ENCODE measurements at regions not wholly inside any gene's neighbourhood (a gene's known extent, or its start where the extent isn't known, plus 50 kb on each side); places are given as distances from the start of the nearest gene placed in this dataset.
"Not testable (repeated sequence)": the region's sequence is repeated elsewhere in the genome, so short reads cannot be mapped to it uniquely, and the experiment has no call there.

DNA sequence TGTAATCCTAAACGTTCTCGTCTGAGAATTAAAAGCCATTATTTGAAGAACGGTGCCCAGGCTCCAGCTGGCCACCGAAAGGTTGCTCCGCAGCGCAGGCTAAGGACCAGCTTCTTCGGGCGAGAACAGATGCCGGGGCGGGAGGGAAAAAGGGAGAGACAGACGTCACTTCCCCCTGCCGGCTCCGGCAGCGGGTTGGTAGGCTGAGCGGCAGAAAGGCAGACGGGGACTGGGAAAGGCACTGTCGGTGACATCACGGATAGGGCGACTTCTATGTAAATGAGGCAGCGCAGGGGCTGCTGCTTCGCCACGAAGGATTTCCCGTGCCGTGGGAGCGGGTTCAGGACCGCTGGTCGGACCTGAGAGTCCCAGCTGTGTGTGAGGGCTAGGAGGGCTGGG lies 147.5 kb upstream of the NOTCH2NLA start:
- H2AK5ac ChIP-seq (ENCODE audit: insufficient read length, low read length); H3K14ac ChIP-seq (ENCODE audit: insufficient read depth, low read length); H3K36me3 Mint-ChIP-seq (ENCODE audit: insufficient read depth in 1 of 3, low read depth in 3 of 3); H3K4me1 ChIP-seq (ENCODE audit: insufficient read depth, low read length); H3K4me2 ChIP-seq (ENCODE audit: insufficient read depth, insufficient read length, low read length); H3K9me3 Mint-ChIP-seq; H3K23ac ChIP-seq (ENCODE audit: insufficient read length, low read depth, low read length); H3K23me2 ChIP-seq (ENCODE audit: insufficient read length, low read depth, low read length, poor library complexity, severe bottlenecking); H2BK120ac ChIP-seq (ENCODE audit: low read depth, low read length, poor library complexity, severe bottlenecking); H2BK5ac ChIP-seq (ENCODE audit: insufficient read length, low read length); H3K79me1 ChIP-seq (ENCODE audit: insufficient read depth, low read depth, low read length, poor library complexity, severe bottlenecking); H2BK12ac ChIP-seq (ENCODE audit: insufficient read length, low read depth, low read length); H4K5ac ChIP-seq (ENCODE audit: insufficient read length, low read depth, low read length); H3K18ac ChIP-seq (ENCODE audit: insufficient read length, low read depth, low read length); H2BK15ac ChIP-seq (ENCODE audit: low read depth, low read length); H2AFZ ChIP-seq (ENCODE audit: low read length); H3K9me3 ChIP-seq (ENCODE audit: control insufficient read depth, low read depth, low read length); H2BK20ac ChIP-seq (ENCODE audit: low read depth, low read length, poor library complexity, severe bottlenecking); H3K27me3 Mint-ChIP-seq (ENCODE audit: low read depth); H3K79me2 ChIP-seq (ENCODE audit: insufficient read depth, low read length); H4K91ac ChIP-seq (ENCODE audit: insufficient read length, low read depth, low read length); H3K4ac ChIP-seq (ENCODE audit: low read depth, low read length); H3K9ac ChIP-seq (ENCODE audit: extremely low read depth, insufficient read length, low read length); H3K27me3 ChIP-seq (ENCODE audit: insufficient read depth, low read length); H3T11ph ChIP-seq (ENCODE audit: low read length); H4K8ac ChIP-seq (replicated peaks; ENCODE audit: insufficient read length, low read depth, low read length); H3K56ac ChIP-seq (ENCODE audit: insufficient read length, low read depth, low read length); H3K27ac ChIP-seq (ENCODE audit: insufficient read length, low read depth, low read length); H4K20me1 ChIP-seq (ENCODE audit: control insufficient read depth, insufficient read depth, insufficient read length): not testable (repeated sequence)
- Mint-ChIP-seq H3K4me1 (peaks cover 9 to 11% of the 10 kb centered on the region in 2 experiments), H3K4me3 (peak overlapping the region; percentile 55 to 71), H3K27ac (peak overlapping the region; percentile 98 to 100 (median 99))
- peak; percentile 83 for DNase-seq
- WGBS (ENCODE audit: extremely low coverage, insufficient read length, low lambda C conversion rate): no CpG with 5 or more reads among the region's 27 CpGs

DNA sequence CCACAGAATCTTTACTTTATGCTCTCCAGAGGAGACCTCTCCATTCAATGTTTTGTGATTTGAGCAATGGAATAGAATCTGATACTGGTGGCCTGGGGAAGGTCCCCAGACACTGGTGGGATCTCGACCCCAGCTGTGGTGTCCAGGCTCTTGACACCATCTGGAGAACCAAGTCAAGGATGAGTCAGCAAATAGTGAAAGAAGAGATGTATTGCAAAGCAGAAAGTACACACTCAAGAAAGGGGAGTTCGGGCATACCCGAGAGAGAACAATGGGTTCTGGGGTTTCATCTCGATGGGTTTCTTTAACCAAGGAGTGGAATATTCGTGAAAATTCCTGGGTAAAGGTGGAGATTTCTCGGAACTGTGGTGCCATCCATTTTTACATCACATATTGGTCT lies 146.3 kb upstream of the NOTCH2NLA start:
- no CpG with 5 or more reads among the region's 6 CpGs for WGBS (ENCODE audit: extremely low coverage, insufficient read length, low lambda C conversion rate)
- H2BK5ac ChIP-seq (ENCODE audit: insufficient read length, low read length); H2BK15ac ChIP-seq (ENCODE audit: low read depth, low read length); H3K27me3 Mint-ChIP-seq (ENCODE audit: low read depth); H3K79me2 ChIP-seq (ENCODE audit: insufficient read depth, low read length); H4K91ac ChIP-seq (ENCODE audit: insufficient read length, low read depth, low read length); H3K4me1 ChIP-seq (ENCODE audit: insufficient read depth, low read length); H3K4me2 ChIP-seq (ENCODE audit: insufficient read depth, insufficient read length, low read length); H3K36me3 Mint-ChIP-seq (ENCODE audit: insufficient read depth in 1 of 3, low read depth in 3 of 3); H3K56ac ChIP-seq (ENCODE audit: insufficient read length, low read depth, low read length); H3K9me3 ChIP-seq (ENCODE audit: control insufficient read depth, low read depth, low read length); H3T11ph ChIP-seq (ENCODE audit: low read length); H3K18ac ChIP-seq (ENCODE audit: insufficient read length, low read depth, low read length); H2BK20ac ChIP-seq (ENCODE audit: low read depth, low read length, poor library complexity, severe bottlenecking); H2BK12ac ChIP-seq (ENCODE audit: insufficient read length, low read depth, low read length); H3K4me3 Mint-ChIP-seq; H4K8ac ChIP-seq (replicated peaks; ENCODE audit: insufficient read length, low read depth, low read length); H2AK5ac ChIP-seq (ENCODE audit: insufficient read length, low read length); H3K4ac ChIP-seq (ENCODE audit: low read depth, low read length); H3K27ac ChIP-seq (ENCODE audit: insufficient read length, low read depth, low read length); H3K23ac ChIP-seq (ENCODE audit: insufficient read length, low read depth, low read length); H4K20me1 ChIP-seq (ENCODE audit: control insufficient read depth, insufficient read depth, insufficient read length); H3K14ac ChIP-seq (ENCODE audit: insufficient read depth, low read length); H2BK120ac ChIP-seq (ENCODE audit: low read depth, low read length, poor library complexity, severe bottlenecking); H3K79me1 ChIP-seq (ENCODE audit: insufficient read depth, low read depth, low read length, poor library complexity, severe bottlenecking); H3K4me1 Mint-ChIP-seq; H3K9ac ChIP-seq (ENCODE audit: extremely low read depth, insufficient read length, low read length); H3K27me3 ChIP-seq (ENCODE audit: insufficient read depth, low read length); H4K5ac ChIP-seq (ENCODE audit: insufficient read length, low read depth, low read length); H3K23me2 ChIP-seq (ENCODE audit: insufficient read length, low read depth, low read length, poor library complexity, severe bottlenecking); H2AFZ ChIP-seq (ENCODE audit: low read length); H3K9me3 Mint-ChIP-seq: not testable (repeated sequence)
- DNase-seq: peak; percentile 7
- H3K27ac Mint-ChIP-seq: peak overlapping the region in 1 of 3 experiments; percentile 81; a peak in 1 of 7 replicates
